ENCODE measurements at regions not wholly inside any gene's neighbourhood (a gene's known extent, or its start where the extent isn't known, plus 50 kb on each side); places are given as distances from the start of the nearest gene placed in this dataset.

- Mint-ChIP-seq H3K36me3 (ENCODE audit: unreplicated experiment) (no peaks in the 10 kb centered on the region), H3K4me3 (ENCODE audit: unreplicated experiment) (no peak overlapping the region), H3K27ac (ENCODE audit: unreplicated experiment) (no peak overlapping the region), H3K27me3 (ENCODE audit: unreplicated experiment) (no peaks in the 10 kb centered on the region), H3K4me1 (ENCODE audit: unreplicated experiment) (no peaks in the 10 kb centered on the region), H3K9me3 (ENCODE audit: unreplicated experiment) (no peaks in the 10 kb centered on the region)
- no peak for DNase-seq (ENCODE audit: extremely low spot score, unreplicated experiment)
- TF ChIP-seq, protein P1, sequence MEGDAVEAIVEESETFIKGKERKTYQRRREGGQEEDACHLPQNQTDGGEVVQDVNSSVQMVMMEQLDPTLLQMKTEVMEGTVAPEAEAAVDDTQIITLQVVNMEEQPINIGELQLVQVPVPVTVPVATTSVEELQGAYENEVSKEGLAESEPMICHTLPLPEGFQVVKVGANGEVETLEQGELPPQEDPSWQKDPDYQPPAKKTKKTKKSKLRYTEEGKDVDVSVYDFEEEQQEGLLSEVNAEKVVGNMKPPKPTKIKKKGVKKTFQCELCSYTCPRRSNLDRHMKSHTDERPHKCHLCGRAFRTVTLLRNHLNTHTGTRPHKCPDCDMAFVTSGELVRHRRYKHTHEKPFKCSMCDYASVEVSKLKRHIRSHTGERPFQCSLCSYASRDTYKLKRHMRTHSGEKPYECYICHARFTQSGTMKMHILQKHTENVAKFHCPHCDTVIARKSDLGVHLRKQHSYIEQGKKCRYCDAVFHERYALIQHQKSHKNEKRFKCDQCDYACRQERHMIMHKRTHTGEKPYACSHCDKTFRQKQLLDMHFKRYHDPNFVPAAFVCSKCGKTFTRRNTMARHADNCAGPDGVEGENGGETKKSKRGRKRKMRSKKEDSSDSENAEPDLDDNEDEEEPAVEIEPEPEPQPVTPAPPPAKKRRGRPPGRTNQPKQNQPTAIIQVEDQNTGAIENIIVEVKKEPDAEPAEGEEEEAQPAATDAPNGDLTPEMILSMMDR (IDR thresholded peaks at IDR 0.05): no peak
Measured at GRCh38 chr4:188697243-188697642, 558.0 kb downstream of the TRIML1 start.

DNA sequence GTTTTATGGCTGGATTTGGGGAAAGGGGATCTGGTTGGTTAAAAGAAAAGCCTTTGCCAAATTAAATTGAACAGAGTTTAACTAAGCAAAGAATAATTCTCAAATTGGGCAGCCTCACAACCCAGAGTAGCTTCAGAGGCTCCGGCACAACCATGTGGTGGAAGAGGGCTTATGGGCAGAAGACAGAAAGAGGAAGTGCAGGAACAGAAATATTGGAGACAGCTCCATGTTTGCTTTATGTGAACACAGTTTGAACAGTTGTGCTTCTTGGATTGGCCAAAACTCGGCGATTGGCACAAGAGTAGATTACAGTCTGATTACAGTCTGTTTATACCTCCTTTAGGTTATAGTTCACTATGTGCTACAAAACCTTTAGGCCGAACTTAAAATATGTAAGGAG lies 562.7 kb downstream of the TRIML1 start:
- H3K27ac Mint-ChIP-seq (ENCODE audit: unreplicated experiment): no peak overlapping the region
- H3K27me3 Mint-ChIP-seq (ENCODE audit: unreplicated experiment): no peaks in the 10 kb centered on the region
- TF ChIP-seq, protein P1 (IDR thresholded peaks at IDR 0.05): no peak
- peaks cover 5% of the 10 kb centered on the region for H3K36me3 Mint-ChIP-seq (ENCODE audit: unreplicated experiment)
- H3K4me3 Mint-ChIP-seq (ENCODE audit: unreplicated experiment): no peak overlapping the region
- H3K4me1 Mint-ChIP-seq (ENCODE audit: unreplicated experiment): peaks cover 4% of the 10 kb centered on the region
- DNase-seq (ENCODE audit: extremely low spot score, unreplicated experiment): no peak
- H3K9me3 Mint-ChIP-seq (ENCODE audit: unreplicated experiment): no peaks in the 10 kb centered on the region

DNA sequence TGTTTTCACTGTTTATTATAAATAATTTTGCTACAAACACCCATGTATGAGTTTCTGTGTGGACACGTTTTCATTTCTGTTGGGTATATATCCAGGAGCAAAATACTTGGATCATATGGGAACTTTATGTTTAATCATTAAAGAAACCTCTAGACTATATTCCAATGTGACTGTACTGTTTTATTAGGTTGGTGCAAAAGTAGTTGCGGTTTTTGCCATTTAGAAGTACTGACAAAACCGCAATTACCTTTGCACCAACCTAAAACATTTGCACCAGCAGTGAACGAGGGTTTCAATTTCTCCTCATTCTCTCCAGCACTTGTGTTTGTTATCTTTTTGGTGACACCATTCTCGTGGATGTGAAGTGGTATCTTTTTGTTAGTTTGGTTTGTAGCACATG lies 565.0 kb downstream of the TRIML1 start:
- no peak for DNase-seq (ENCODE audit: extremely low spot score, unreplicated experiment)
- TF ChIP-seq, protein P1 (IDR thresholded peaks at IDR 0.05): no peak
- H3K4me1 Mint-ChIP-seq (ENCODE audit: unreplicated experiment): peaks cover 5% of the 10 kb centered on the region
- H3K27ac Mint-ChIP-seq (ENCODE audit: unreplicated experiment): no peak overlapping the region
- peaks cover 5% of the 10 kb centered on the region for H3K36me3 Mint-ChIP-seq (ENCODE audit: unreplicated experiment)
- H3K9me3 Mint-ChIP-seq (ENCODE audit: unreplicated experiment): no peaks in the 10 kb centered on the region
- no peak overlapping the region for H3K4me3 Mint-ChIP-seq (ENCODE audit: unreplicated experiment)
- H3K27me3 Mint-ChIP-seq (ENCODE audit: unreplicated experiment): no peaks in the 10 kb centered on the region

- Mint-ChIP-seq H3K9me3 (ENCODE audit: unreplicated experiment) (no peaks in the 10 kb centered on the region), H3K36me3 (ENCODE audit: unreplicated experiment) (peaks cover 5% of the 10 kb centered on the region), H3K27ac (ENCODE audit: unreplicated experiment) (no peak overlapping the region), H3K27me3 (ENCODE audit: unreplicated experiment) (no peaks in the 10 kb centered on the region), H3K4me1 (ENCODE audit: unreplicated experiment) (peaks cover 5% of the 10 kb centered on the region), H3K4me3 (ENCODE audit: unreplicated experiment) (no peak overlapping the region)
- DNase-seq (ENCODE audit: extremely low spot score, unreplicated experiment): no peak
- TF ChIP-seq, protein P1 (IDR thresholded peaks at IDR 0.05): no peak
Measured at GRCh38 chr4:188707036-188707435, 567.8 kb downstream of the TRIML1 start.

GRCh38 chr4:188714501-188714900 lies 575.3 kb downstream of the TRIML1 start:
- DNase-seq (ENCODE audit: extremely low spot score, unreplicated experiment): no peak
- Mint-ChIP-seq H3K4me1 (ENCODE audit: unreplicated experiment) (no peaks in the 10 kb centered on the region), H3K4me3 (ENCODE audit: unreplicated experiment) (no peak overlapping the region), H3K9me3 (ENCODE audit: unreplicated experiment) (no peaks in the 10 kb centered on the region), H3K27ac (ENCODE audit: unreplicated experiment) (no peak overlapping the region), H3K36me3 (ENCODE audit: unreplicated experiment) (no peaks in the 10 kb centered on the region), H3K27me3 (ENCODE audit: unreplicated experiment) (no peaks in the 10 kb centered on the region)
- TF ChIP-seq, protein P1 (IDR thresholded peaks at IDR 0.05): no peak

Data from osteocyte (in vitro differentiated cells).